Stomach (tissue), 8 donors: ENCODE measurements at regions not wholly inside any gene's neighbourhood (a gene's known extent, or its start where the extent isn't known, plus 50 kb on each side); places are given as distances from the start of the nearest gene placed in this dataset.

Experiments
- DNase-seq, 2 donors: peaks; one replicate each; pipeline versions ENCODE4 v3.0.0 to v3.0.0-alpha.2; 2013 to 2019
- H3K27ac ChIP-seq, 5 donors: fragments of 200-600 bp in 4 of 5; sonication (generic) in 4 of 5; one replicate each; pipeline ENCODE4 v1.5.1; 2013 to 2019; ENCODE audit warnings: mild to moderate bottlenecking in 1 of 5, moderate library complexity in 1 of 5
- H3K27me3 ChIP-seq, 3 donors: fragments of 200-600 bp; sonication (generic); one replicate each; pipeline ENCODE4 v1.5.1; 2017 to 2019; ENCODE audit warnings: mixed run types in 1 of 3
- H3K36me3 ChIP-seq, 4 donors: fragments of 200-600 bp; sonication (generic); 1 replicate in 3 of 4; 2 replicates in 1 of 4; pipeline ENCODE4 v1.5.1; 2016 to 2019
- H3K4me1 ChIP-seq, 4 donors: fragments of 200-600 bp; sonication (generic); one replicate each; pipeline ENCODE4 v1.5.1; 2016 to 2019
- H3K4me3 ChIP-seq, 4 donors: fragments of 200-600 bp; sonication (generic) in 3 of 4; one replicate each; pipeline ENCODE4 v1.5.1; 2016 to 2019; ENCODE audit warnings: mild to moderate bottlenecking in 1 of 4
- H3K9me3 ChIP-seq, 4 donors: fragments of 200-600 bp; sonication (generic); one replicate each; pipeline ENCODE4 v1.5.1; 2016 to 2019
- EP300 ChIP-seq: sonication (generic); formaldehyde crosslinking; IDR thresholded peaks from one replicate; pipeline ENCODE4 v1.6.1; 2017; ENCODE audit warnings: antibody characterized with exemption
- POLR2A ChIP-seq, 4 donors: fragments of 450-650 bp; IDR thresholded peaks; one replicate each; pipeline ENCODE4 v1.6.1; 2016; ENCODE audit warnings: antibody characterized with exemption in 4 of 4, control low read depth in 2 of 4, mild to moderate bottlenecking in 1 of 4, moderate library complexity in 1 of 4
- POLR2AphosphoS5 ChIP-seq, 3 donors: sonication (generic); formaldehyde crosslinking; IDR thresholded peaks; one replicate each; pipeline ENCODE4 v1.6.1; 2016; ENCODE audit warnings: antibody characterized with exemption in 3 of 3
- WGBS, 5 donors: extraction: QIAGEN DNeasy Blood & Tissue Kit in 3 of 5; methylation state at CpG; one replicate each; pipeline versions ENCODE4 v1.1.5 to v1.1.7; 2013 to 2018; 5-methylcytosine and 5-hydroxymethylcytosine counted together
- intact Hi-C: fragments of 100-400 bp; cut with DNase I; formaldehyde crosslinking; loops from one replicate; pipeline ENCODE4 v1.15.1; 2023; ENCODE audit warnings: low total_unique reads
- TF ChIP-seq, protein P1 (sequence below), 7 experiments: fragments of 450-650 bp in 4 of 7; fragments of 200-600 bp in 3 of 7; sonication (generic) in 3 of 7; IDR thresholded peaks; one replicate each; pipeline ENCODE4 v1.5.1; 2016 to 2019; ENCODE audit warnings: antibody characterized with exemption in 7 of 7, control low read depth in 2 of 7, mild to moderate bottlenecking in 1 of 7
- donor health status: healthy with polysubstance abuse.
- donor health status: Bipolar disorder and iron deficiency.
- donor health status: healthy.

DNA sequence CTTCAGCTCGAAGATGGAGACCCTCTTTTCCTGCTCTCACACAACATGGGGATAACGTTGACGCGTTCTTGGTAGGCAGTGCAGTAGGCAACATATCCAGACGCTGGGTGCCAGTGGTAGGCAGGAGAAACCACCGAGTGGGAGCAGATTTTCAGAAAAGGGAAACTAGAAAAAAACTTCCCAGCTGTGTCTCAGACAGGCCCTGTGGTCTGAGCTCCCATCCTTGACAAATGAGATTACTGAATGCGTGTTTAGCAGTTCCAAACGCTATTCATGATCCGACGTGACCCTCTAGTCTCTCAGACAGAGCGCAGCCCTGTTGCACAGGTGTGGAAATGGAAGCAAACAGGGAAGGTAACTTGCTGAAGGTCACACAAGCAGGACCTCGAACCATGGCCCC, 83.9 kb upstream of the DUSP22 start:
- no peak for TF ChIP-seq POLR2AphosphoS5 (IDR thresholded peaks at IDR 0.05)
- TF ChIP-seq EP300, result no peak
- TF ChIP-seq POLR2A (IDR thresholded peaks at IDR 0.05), result no peak
- TF ChIP-seq, protein P1, sequence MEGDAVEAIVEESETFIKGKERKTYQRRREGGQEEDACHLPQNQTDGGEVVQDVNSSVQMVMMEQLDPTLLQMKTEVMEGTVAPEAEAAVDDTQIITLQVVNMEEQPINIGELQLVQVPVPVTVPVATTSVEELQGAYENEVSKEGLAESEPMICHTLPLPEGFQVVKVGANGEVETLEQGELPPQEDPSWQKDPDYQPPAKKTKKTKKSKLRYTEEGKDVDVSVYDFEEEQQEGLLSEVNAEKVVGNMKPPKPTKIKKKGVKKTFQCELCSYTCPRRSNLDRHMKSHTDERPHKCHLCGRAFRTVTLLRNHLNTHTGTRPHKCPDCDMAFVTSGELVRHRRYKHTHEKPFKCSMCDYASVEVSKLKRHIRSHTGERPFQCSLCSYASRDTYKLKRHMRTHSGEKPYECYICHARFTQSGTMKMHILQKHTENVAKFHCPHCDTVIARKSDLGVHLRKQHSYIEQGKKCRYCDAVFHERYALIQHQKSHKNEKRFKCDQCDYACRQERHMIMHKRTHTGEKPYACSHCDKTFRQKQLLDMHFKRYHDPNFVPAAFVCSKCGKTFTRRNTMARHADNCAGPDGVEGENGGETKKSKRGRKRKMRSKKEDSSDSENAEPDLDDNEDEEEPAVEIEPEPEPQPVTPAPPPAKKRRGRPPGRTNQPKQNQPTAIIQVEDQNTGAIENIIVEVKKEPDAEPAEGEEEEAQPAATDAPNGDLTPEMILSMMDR (IDR thresholded peaks at IDR 0.05), result no peak
- WGBS, 5 donors, result 70 to 79% (median 72%) methylated on average over 12 of the region's 12 CpGs
- Histone ChIP-seq H3K27me3 (peaks cover 0 to 41% (median 8%) of the 10 kb centered on the region in 3 donors), H3K27ac (no peak overlapping the region), H3K36me3 (no peaks in the 10 kb centered on the region), H3K9me3 (no peaks in the 10 kb centered on the region), H3K4me1 (no peaks in the 10 kb centered on the region), H3K4me3 (no peak overlapping the region)
- intact Hi-C loops, result no loop called here
- DNase-seq, result no peak

DNA sequence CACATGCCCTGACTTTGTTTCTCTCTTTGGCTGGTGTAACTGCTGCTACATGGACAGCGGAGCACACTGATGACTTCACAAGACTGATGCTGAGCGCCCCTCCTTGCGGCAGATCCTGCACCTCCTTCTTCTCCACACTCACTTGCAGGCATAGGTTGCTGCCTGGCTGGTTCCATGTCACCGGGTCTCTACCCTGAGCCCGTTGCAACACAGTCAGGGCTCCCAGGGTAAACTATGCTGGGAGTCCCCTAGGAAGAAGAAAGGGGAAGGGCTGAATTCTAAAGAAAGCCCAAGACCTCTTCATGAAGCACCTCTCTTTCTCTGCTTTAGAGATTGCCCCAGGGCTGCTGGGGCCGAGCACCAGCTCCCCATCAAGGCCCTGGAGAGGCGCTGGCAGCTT, 83.3 kb upstream of the DUSP22 start:
- TF ChIP-seq EP300 (no peak), POLR2A (IDR thresholded peaks at IDR 0.05) (no peak), POLR2AphosphoS5 (IDR thresholded peaks at IDR 0.05) (no peak)
- TF ChIP-seq, protein P1 (IDR thresholded peaks at IDR 0.05), result no peak
- DNase-seq, result no peak
- no peaks in the 10 kb centered on the region for H3K36me3 ChIP-seq
- H3K4me1 ChIP-seq, result no peaks in the 10 kb centered on the region
- peaks cover 0 to 41% (median 8%) of the 10 kb centered on the region in 3 donors for H3K27me3 ChIP-seq
- WGBS, 5 donors, result 83 to 95% (median 86%) methylated on average over 6 to 7 of the region's 7 CpGs
- H3K9me3 ChIP-seq, result peaks cover 0 to 4% (median 0%) of the 10 kb centered on the region in 4 donors
- H3K27ac ChIP-seq, result no peak overlapping the region
- H3K4me3 ChIP-seq, result no peak overlapping the region
- intact Hi-C loops, result no loop called here

DNA sequence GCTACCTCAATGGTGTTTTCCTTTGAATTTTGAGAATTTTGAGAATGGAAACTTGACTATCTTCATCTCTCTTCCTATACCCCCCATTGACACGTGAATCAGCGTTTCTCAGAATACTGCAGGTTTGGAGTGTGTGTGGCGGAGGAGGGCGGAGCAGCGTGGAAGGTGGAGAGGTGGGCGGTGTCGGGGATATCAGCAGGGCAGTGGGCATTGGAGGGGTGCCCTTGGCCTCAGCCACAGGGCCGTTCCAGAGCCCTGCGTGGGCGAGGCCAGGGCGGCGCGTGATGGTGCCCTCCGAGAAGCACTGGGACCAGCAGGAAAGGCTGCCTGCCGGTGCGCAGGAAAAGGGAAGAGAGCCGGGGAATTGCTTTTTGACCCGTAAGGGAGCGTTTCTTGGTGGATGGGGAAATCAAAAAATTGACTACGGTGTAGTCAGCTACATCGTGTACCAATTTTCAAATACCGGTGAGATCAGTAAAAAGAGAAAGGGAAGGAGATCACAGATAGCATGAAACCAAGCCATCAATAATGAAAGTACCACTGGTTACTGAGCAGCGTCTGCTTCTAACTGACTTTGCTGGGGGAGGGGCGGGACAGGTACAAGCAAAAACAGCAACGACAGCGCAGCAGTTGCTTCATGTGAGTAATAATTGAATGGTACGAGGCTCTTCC, 82.7 kb upstream of the DUSP22 start:
- Histone ChIP-seq H3K4me1 (no peaks in the 10 kb centered on the region), H3K4me3 (peak overlapping the region in 2 of 4 donors; percentile 8 to 19), H3K27ac (no peak overlapping the region), H3K9me3 (peaks cover 0 to 8% (median 0%) of the 10 kb centered on the region in 4 donors), H3K27me3 (peaks cover 0 to 41% (median 8%) of the 10 kb centered on the region in 3 donors), H3K36me3 (no peaks in the 10 kb centered on the region)
- no peak for DNase-seq
- TF ChIP-seq POLR2A (IDR thresholded peaks at IDR 0.05) (no peak), EP300 (no peak), POLR2AphosphoS5 (IDR thresholded peaks at IDR 0.05) (no peak)
- TF ChIP-seq, protein P1 (IDR thresholded peaks at IDR 0.05), result no peak
- WGBS, 5 donors, result 74 to 84% (median 78%) methylated on average over 27 of the region's 27 CpGs
- intact Hi-C loops, result no loop called here

DNA sequence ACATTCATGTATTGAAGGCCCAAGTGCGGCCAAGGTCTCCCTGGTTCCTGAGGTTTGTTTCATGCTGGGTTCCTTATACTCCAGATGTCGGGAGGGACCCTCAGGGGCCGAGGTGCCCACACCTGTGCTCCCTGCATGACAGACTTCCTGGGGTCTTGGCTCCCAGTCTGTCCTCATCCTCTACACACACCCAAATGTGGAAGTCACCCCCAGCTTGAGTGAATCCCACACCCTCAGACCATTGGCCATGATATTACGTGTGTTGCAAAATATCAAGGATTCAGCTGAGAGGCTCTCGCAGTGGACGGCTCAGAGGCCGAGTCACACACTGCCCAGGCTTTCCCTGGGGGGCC, 82.2 kb upstream of the DUSP22 start:
- H3K4me3 ChIP-seq, result peak overlapping the region in 1 of 4 donors; percentile 19
- peaks cover 0 to 8% (median 0%) of the 10 kb centered on the region in 4 donors for H3K9me3 ChIP-seq
- intact Hi-C loops, result no loop called here
- no peaks in the 10 kb centered on the region for H3K4me1 ChIP-seq
- no peaks in the 10 kb centered on the region for H3K36me3 ChIP-seq
- peaks cover 0 to 41% (median 8%) of the 10 kb centered on the region in 3 donors for H3K27me3 ChIP-seq
- TF ChIP-seq POLR2A (IDR thresholded peaks at IDR 0.05) (no peak), POLR2AphosphoS5 (IDR thresholded peaks at IDR 0.05) (no peak), EP300 (no peak)
- TF ChIP-seq, protein P1 (IDR thresholded peaks at IDR 0.05), result no peak
- no peak for DNase-seq
- H3K27ac ChIP-seq, result no peak overlapping the region
- 84 to 93% (median 88%) methylated on average over 6 to 7 of the region's 7 CpGs for WGBS, 5 donors
